HEK293 (cell line): ENCODE measurements at regions not wholly inside any gene's neighbourhood (a gene's known extent, or its start where the extent isn't known, plus 50 kb on each side); places are given as distances from the start of the nearest gene placed in this dataset.

Source experiments
- CTCF ChIA-PET: fragments of 350-600 bp; formaldehyde crosslinking; extraction: SDS; loops from one replicate; lab custom pipeline; 2021; ENCODE audit warnings: antibody characterized with exemption; lab: Yijun Ruan, JAX
- POLR2A ChIA-PET: fragments of 300-600 bp; formaldehyde crosslinking; extraction: SDS; loops from one replicate; lab custom pipeline; 2020; ENCODE audit warnings: antibody characterized with exemption, inconsistent platforms; lab: Yijun Ruan, JAX
- H3K27ac ChIP-seq: fragments of 200-500 bp; sonication (Bioruptor generic); 2 replicates; pipeline ENCODE4 v1.5.1; 2014; ENCODE audit warnings: low read depth, low read length, control low read depth, inconsistent platforms; ENCODE audit errors: extremely low read depth
- H3K36me3 ChIP-seq, 2 experiments: fragments of 200-500 bp in 1 of 2; sonication (Bioruptor generic) in 1 of 2; 1 replicate in 1 of 2; 2 replicates in 1 of 2; pipeline ENCODE4 v1.5.1; 2014 to 2017; ENCODE audit warnings: inconsistent platforms in 2 of 2, low read length in 2 of 2; ENCODE audit not compliant: control insufficient read depth in 2 of 2, insufficient read depth in 1 of 2
- H3K4me1 ChIP-seq: fragments of 200-500 bp; sonication (Bioruptor generic); 2 replicates; pipeline ENCODE4 v1.5.1; 2014; ENCODE audit warnings: mild to moderate bottlenecking, low read length, inconsistent platforms; ENCODE audit not compliant: control insufficient read depth, insufficient read depth
- H3K4me3 ChIP-seq: 2 replicates; pipeline ENCODE4 v1.5.1; 2011; ENCODE audit warnings: low read depth, mild to moderate bottlenecking, control low read depth, low read length, moderate library complexity
- H3K9me3 ChIP-seq: fragments of 200-500 bp; sonication (Bioruptor generic); 2 replicates; pipeline ENCODE4 v1.5.1; 2014; ENCODE audit warnings: low read depth, low read length, inconsistent platforms; ENCODE audit not compliant: control insufficient read depth, insufficient read depth
- GLIS2 ChIP-seq: fragments of 450-650 bp; formaldehyde crosslinking; IDR thresholded peaks from 2 replicates; pipeline ENCODE4 v1.5.1; 2016; ENCODE audit warnings: missing biosample characterization, missing genetic modification characterization
- KLF10 ChIP-seq: fragments of 450-650 bp; IDR thresholded peaks from 2 replicates; pipeline ENCODE4 v1.5.1; 2018; ENCODE audit warnings: missing biosample characterization, mild to moderate bottlenecking, missing genetic modification characterization
- KLF9 ChIP-seq: fragments of 450-650 bp; formaldehyde crosslinking; IDR thresholded peaks from 2 replicates; pipeline ENCODE4 v1.5.1; 2016; ENCODE audit warnings: missing biosample characterization, missing genetic modification characterization, low read depth
- PRDM6 ChIP-seq: fragments of 450-650 bp; formaldehyde crosslinking; IDR thresholded peaks from 2 replicates; pipeline ENCODE4 v1.5.1; 2017; ENCODE audit warnings: missing biosample characterization, missing genetic modification characterization
- YY1 ChIP-seq: fragments of 450-650 bp; formaldehyde crosslinking; IDR thresholded peaks from 2 replicates; pipeline ENCODE4 v1.5.1; 2018; ENCODE audit warnings: missing biosample characterization, missing genetic modification characterization
- ZBTB1 ChIP-seq: fragments of 450-650 bp; formaldehyde crosslinking; IDR thresholded peaks from 2 replicates; pipeline ENCODE4 v1.5.1; 2016; ENCODE audit warnings: missing biosample characterization, missing genetic modification characterization
- ZBTB11 ChIP-seq: fragments of 450-650 bp; formaldehyde crosslinking; conservative IDR thresholded peaks from 2 replicates; pipeline ENCODE4 v1.5.1; 2016; ENCODE audit warnings: low read depth, missing biosample characterization, missing genetic modification characterization
- ZBTB17 ChIP-seq: fragments of 450-650 bp; formaldehyde crosslinking; IDR thresholded peaks from 2 replicates; pipeline ENCODE4 v1.5.1; 2016; ENCODE audit warnings: missing biosample characterization, missing genetic modification characterization
- ZNF133 ChIP-seq: fragments of 450-650 bp; formaldehyde crosslinking; IDR thresholded peaks from 2 replicates; pipeline ENCODE4 v1.5.1; 2016; ENCODE audit warnings: missing biosample characterization, missing genetic modification characterization
- ZNF16 ChIP-seq: fragments of 450-650 bp; formaldehyde crosslinking; IDR thresholded peaks from 2 replicates; pipeline ENCODE4 v1.5.1; 2016; ENCODE audit warnings: low read depth, missing biosample characterization, missing genetic modification characterization
- ZNF221 ChIP-seq: fragments of 450-650 bp; formaldehyde crosslinking; IDR thresholded peaks from 2 replicates; pipeline ENCODE4 v1.5.1; 2017; ENCODE audit warnings: missing biosample characterization, missing genetic modification characterization, borderline replicate concordance
- ZNF280D ChIP-seq: fragments of 450-650 bp; formaldehyde crosslinking; IDR thresholded peaks from 2 replicates; pipeline ENCODE4 v1.5.1; 2016; ENCODE audit warnings: missing biosample characterization, missing genetic modification characterization
- ZNF354C ChIP-seq: fragments of 450-650 bp; formaldehyde crosslinking; IDR thresholded peaks from 2 replicates; pipeline ENCODE4 v1.5.1; 2016; ENCODE audit warnings: missing biosample characterization, missing genetic modification characterization, low read depth, borderline replicate concordance
- ZNF423 ChIP-seq: fragments of 450-650 bp; formaldehyde crosslinking; IDR thresholded peaks from 2 replicates; pipeline ENCODE4 v1.5.1; 2016; ENCODE audit warnings: missing biosample characterization, missing genetic modification characterization
- ZNF501 ChIP-seq: fragments of 450-650 bp; formaldehyde crosslinking; IDR thresholded peaks from 2 replicates; pipeline ENCODE4 v1.5.1; 2016; ENCODE audit warnings: missing biosample characterization, missing genetic modification characterization
- ZNF776 ChIP-seq: fragments of 450-650 bp; formaldehyde crosslinking; IDR thresholded peaks from 2 replicates; pipeline ENCODE4 v1.5.0; 2017; ENCODE audit warnings: missing biosample characterization, missing genetic modification characterization, borderline replicate concordance
- ZNF837 ChIP-seq: fragments of 450-650 bp; formaldehyde crosslinking; IDR thresholded peaks from 2 replicates; pipeline ENCODE4 v1.5.1; 2016; ENCODE audit warnings: missing biosample characterization, missing genetic modification characterization
- ZNF843 ChIP-seq: fragments of 450-650 bp; formaldehyde crosslinking; IDR thresholded peaks from 2 replicates; pipeline ENCODE4 v1.5.1; 2016; ENCODE audit warnings: missing biosample characterization, missing genetic modification characterization
- ZSCAN23 ChIP-seq: fragments of 450-650 bp; formaldehyde crosslinking; IDR thresholded peaks from 2 replicates; pipeline ENCODE4 v1.5.1; 2016; ENCODE audit warnings: missing biosample characterization, missing genetic modification characterization
- TF ChIP-seq, protein P1 (sequence below): fragments of 450-650 bp; formaldehyde crosslinking; IDR thresholded peaks from 2 replicates; pipeline ENCODE4 v1.5.1; 2016; ENCODE audit warnings: missing biosample characterization, missing genetic modification characterization
- TF ChIP-seq, protein P2 (sequence below): fragments of 450-650 bp; formaldehyde crosslinking; IDR thresholded peaks from 2 replicates; pipeline ENCODE4 v1.5.1; 2016; ENCODE audit warnings: missing biosample characterization, missing genetic modification characterization

- no peak for TF ChIP-seq ZNF776 (tag by site-specific recombination)
- no peak for TF ChIP-seq ZSCAN23
- TF ChIP-seq, protein P1, sequence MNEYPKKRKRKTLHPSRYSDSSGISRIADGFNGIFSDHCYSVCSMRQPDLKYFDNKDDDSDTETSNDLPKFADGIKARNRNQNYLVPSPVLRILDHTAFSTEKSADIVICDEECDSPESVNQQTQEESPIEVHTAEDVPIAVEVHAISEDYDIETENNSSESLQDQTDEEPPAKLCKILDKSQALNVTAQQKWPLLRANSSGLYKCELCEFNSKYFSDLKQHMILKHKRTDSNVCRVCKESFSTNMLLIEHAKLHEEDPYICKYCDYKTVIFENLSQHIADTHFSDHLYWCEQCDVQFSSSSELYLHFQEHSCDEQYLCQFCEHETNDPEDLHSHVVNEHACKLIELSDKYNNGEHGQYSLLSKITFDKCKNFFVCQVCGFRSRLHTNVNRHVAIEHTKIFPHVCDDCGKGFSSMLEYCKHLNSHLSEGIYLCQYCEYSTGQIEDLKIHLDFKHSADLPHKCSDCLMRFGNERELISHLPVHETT (tag by site-specific recombination), result no peak
- TF ChIP-seq ZNF423 (tag by site-specific recombination), result no peak
- no peak for TF ChIP-seq ZNF501 (tag by site-specific recombination)
Observed at GRCh38 chr6:141521440-141521839, 611.3 kb upstream of the GJE1 start.

GRCh38 chr6:141513830-141514229 lies 618.9 kb upstream of the GJE1 start:
- H3K36me3 ChIP-seq, result no peaks in the 10 kb centered on the region
- no peaks in the 10 kb centered on the region for H3K9me3 ChIP-seq
- TF ChIP-seq KLF9 (no peak), ZNF280D (tag by site-specific recombination) (no peak), ZNF16 (tag by site-specific recombination) (no peak), ZBTB1 (tag by site-specific recombination) (no peak), PRDM6 (tag by site-specific recombination) (no peak), ZNF837 (tag by site-specific recombination) (no peak), ZBTB17 (tag by site-specific recombination) (no peak), ZNF423 (tag by site-specific recombination) (no peak), ZNF354C (no peak), YY1 (tag by site-specific recombination) (no peak)
- no peak overlapping the region for H3K4me3 ChIP-seq
- CTCF ChIA-PET, result no interaction called here
- no peaks in the 10 kb centered on the region for H3K4me1 ChIP-seq
- POLR2A ChIA-PET, result no interaction called here
- no peak overlapping the region for H3K27ac ChIP-seq

More at GRCh38 chr6:141521440-141521839, 611.3 kb upstream of the GJE1 start:
- ChIA-PET CTCF (interaction anchor here (1.3 kb wide), 1 partner anchor 40 kb away, joined by 3 read pairs; no protein-coding TSS in a partner anchor), POLR2A (no interaction called here)
- H3K36me3 ChIP-seq, result no peaks in the 10 kb centered on the region
- H3K9me3 ChIP-seq, result no peaks in the 10 kb centered on the region
- no peak overlapping the region for H3K4me3 ChIP-seq
- no peaks in the 10 kb centered on the region for H3K4me1 ChIP-seq
- H3K27ac ChIP-seq, result no peak overlapping the region

GRCh38 chr6:141510803-141511202 lies 621.9 kb upstream of the GJE1 start:
- no peaks in the 10 kb centered on the region for H3K36me3 ChIP-seq
- no peak overlapping the region for H3K4me3 ChIP-seq
- ChIA-PET POLR2A (no interaction called here), CTCF (no interaction called here)
- no peak overlapping the region for H3K27ac ChIP-seq
- H3K4me1 ChIP-seq, result no peaks in the 10 kb centered on the region
- H3K9me3 ChIP-seq, result no peaks in the 10 kb centered on the region
- TF ChIP-seq GLIS2 (tag by site-specific recombination), result no peak
- no peak for TF ChIP-seq ZNF221 (tag by site-specific recombination)
- TF ChIP-seq ZNF843 (tag by site-specific recombination), result no peak
- no peak for TF ChIP-seq KLF10 (tag by site-specific recombination)
- TF ChIP-seq ZBTB11 (tag by site-specific recombination), result no peak
- TF ChIP-seq KLF9, result no peak
- no peak for TF ChIP-seq ZNF133 (tag by site-specific recombination)
- TF ChIP-seq, protein P2, sequence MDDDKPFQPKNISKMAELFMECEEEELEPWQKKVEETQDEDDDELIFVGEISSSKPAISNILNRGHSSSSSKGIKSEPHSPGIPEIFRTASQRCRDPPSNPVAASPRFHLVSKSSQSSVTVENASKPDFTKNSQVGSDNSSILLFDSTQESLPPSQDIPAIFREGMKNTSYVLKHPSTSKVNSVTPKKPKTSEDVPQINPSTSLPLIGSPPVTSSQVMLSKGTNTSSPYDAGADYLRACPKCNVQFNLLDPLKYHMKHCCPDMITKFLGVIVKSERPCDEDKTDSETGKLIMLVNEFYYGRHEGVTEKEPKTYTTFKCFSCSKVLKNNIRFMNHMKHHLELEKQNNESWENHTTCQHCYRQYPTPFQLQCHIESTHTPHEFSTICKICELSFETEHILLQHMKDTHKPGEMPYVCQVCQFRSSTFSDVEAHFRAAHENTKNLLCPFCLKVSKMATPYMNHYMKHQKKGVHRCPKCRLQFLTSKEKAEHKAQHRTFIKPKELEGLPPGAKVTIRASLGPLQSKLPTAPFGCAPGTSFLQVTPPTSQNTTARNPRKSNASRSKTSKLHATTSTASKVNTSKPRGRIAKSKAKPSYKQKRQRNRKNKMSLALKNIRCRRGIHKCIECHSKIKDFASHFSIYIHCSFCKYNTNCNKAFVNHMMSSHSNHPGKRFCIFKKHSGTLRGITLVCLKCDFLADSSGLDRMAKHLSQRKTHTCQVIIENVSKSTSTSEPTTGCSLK (tag by site-specific recombination), result no peak
